Endothelial cell of umbilical vein (primary cell): ENCODE measurements at regions not wholly inside any gene's neighbourhood (a gene's known extent, or its start where the extent isn't known, plus 50 kb on each side); places are given as distances from the start of the nearest gene placed in this dataset.
"Not testable (repeated sequence)": the region's sequence is repeated elsewhere in the genome, so short reads cannot be mapped to it uniquely, and the experiment has no call there.

Experiments
- BruUV-seq: library from RNA; stranded (reverse); fragments of 400-500 nt; replicated peaks from 2 replicates; lab custom pipeline; 2021; lab: Mats Ljungman, UMichigan
- CTCF ChIA-PET: fragments of 300-600, 350-600 bp; sonication (Branson Sonifier 250); formaldehyde crosslinking; loops from one replicate; lab custom pipeline; 2021; ENCODE audit warnings: antibody characterized with exemption, inconsistent platforms; lab: Charles Lee
- POLR2A ChIA-PET: fragments of 300-600, 350-600 bp; sonication (Branson Sonifier 250); formaldehyde crosslinking; loops from one replicate; lab custom pipeline; 2021; ENCODE audit warnings: antibody characterized with exemption, inconsistent platforms; lab: Charles Lee
- DNase-seq: peaks from one replicate; pipeline ENCODE4 v3.0.0-alpha.2; 2011; ENCODE audit warnings: low read depth, low spot score
- FAIRE-seq: peaks from 2 replicates; lab custom pipeline; 2011; peaks lifted over from hg19 to GRCh38; lab: Jason Lieb, UNC
- H2AFZ ChIP-seq: 2 replicates; pipeline ENCODE4 v1.6.0; 2012; ENCODE audit warnings: low read depth, low read length, control low read depth, inconsistent platforms
- H3K27ac ChIP-seq: 2 replicates; pipeline ENCODE4 v1.5.1; 2011; ENCODE audit warnings: low read depth, mild to moderate bottlenecking, control low read depth, low read length, moderate library complexity; ENCODE audit not compliant: insufficient read depth
- H3K27me3 ChIP-seq, 2 experiments: 2 replicates each; pipeline versions ENCODE4 v1.6.0 to v1.6.1; 2011; ENCODE audit warnings: low read length in 2 of 2, mixed read lengths in 1 of 2; ENCODE audit not compliant: control insufficient read depth in 2 of 2, insufficient read depth in 2 of 2
- H3K36me3 ChIP-seq, 2 experiments: 2 replicates in 1 of 2; 3 replicates in 1 of 2; pipeline ENCODE4 v1.5.1; 2011; ENCODE audit warnings: low read length in 2 of 2, mild to moderate bottlenecking in 1 of 2, moderate library complexity in 1 of 2; ENCODE audit not compliant: control insufficient read depth in 2 of 2, insufficient read depth in 2 of 2; ENCODE audit errors: extremely low read depth in 1 of 2
- H3K4me1 ChIP-seq: 3 replicates; pipeline ENCODE4 v1.5.1; 2011; ENCODE audit warnings: mild to moderate bottlenecking, low read length; ENCODE audit not compliant: control insufficient read depth, insufficient read depth; ENCODE audit errors: extremely low read depth
- H3K4me2 ChIP-seq: 2 replicates; pipeline ENCODE4 v1.6.1; 2011; ENCODE audit warnings: low read length, control low read depth, mixed read lengths; ENCODE audit not compliant: insufficient read depth
- H3K4me3 ChIP-seq, 3 experiments: fragments of 200-600 bp in 1 of 3; sonication (generic), shearing (Covaris generic) in 1 of 3; replicated peaks in 1 of 3; 2 replicates each; pipeline ENCODE4 v1.5.1; 2011 to 2016; ENCODE audit warnings: control low read depth in 3 of 3, low read length in 3 of 3, mild to moderate bottlenecking in 2 of 3, inconsistent platforms in 1 of 3, low read depth in 1 of 3, moderate library complexity in 1 of 3; ENCODE audit not compliant: insufficient read depth in 1 of 3
- H3K79me2 ChIP-seq: 2 replicates; pipeline ENCODE4 v1.6.0; 2012; ENCODE audit warnings: low read length, inconsistent platforms; ENCODE audit not compliant: control insufficient read depth, insufficient read depth
- H3K9ac ChIP-seq: replicated peaks from 2 replicates; pipeline ENCODE3; 2011; ENCODE audit warnings: low read length, control low read depth; ENCODE audit not compliant: insufficient read depth; ENCODE audit errors: extremely low read depth
- H3K9me1 ChIP-seq: replicated peaks from 3 replicates; pipeline ENCODE4 v1.6.0; 2011; ENCODE audit warnings: mild to moderate bottlenecking, low read length; ENCODE audit not compliant: control insufficient read depth, insufficient read depth; ENCODE audit errors: extremely low read depth
- H3K9me3 ChIP-seq: replicated peaks from 2 replicates; pipeline ENCODE4 v1.5.1; 2012; ENCODE audit warnings: low read length, inconsistent platforms; ENCODE audit not compliant: control insufficient read depth, insufficient read depth
- H4K20me1 ChIP-seq: replicated peaks from 2 replicates; pipeline ENCODE3; 2011; ENCODE audit warnings: mild to moderate bottlenecking, low read length; ENCODE audit not compliant: control insufficient read depth, insufficient read depth; ENCODE audit errors: extremely low read depth
- GATA2 ChIP-seq: IDR thresholded peaks from 2 replicates; pipeline ENCODE4 v1.7.0; 2011; ENCODE audit warnings: low read depth, mild to moderate bottlenecking, moderate library complexity, mixed read lengths, low read length; ENCODE audit not compliant: insufficient read length, insufficient read depth
- MAX ChIP-seq: IDR thresholded peaks from 2 replicates; pipeline ENCODE4 v1.6.1; 2011; ENCODE audit not compliant: insufficient read depth, insufficient read length
- MYC ChIP-seq: IDR thresholded peaks from one replicate; pipeline ENCODE4 v1.6.1; 2011; ENCODE audit warnings: mild to moderate bottlenecking, low read depth, low read length
- POLR2A ChIP-seq: IDR thresholded peaks from 2 replicates; pipeline ENCODE4 v1.6.1; 2012; ENCODE audit warnings: low read depth, mild to moderate bottlenecking, control low read depth, low read length
- dilution Hi-C: fragments of 300-500 bp; cut with MboI; formaldehyde crosslinking; loops from one replicate; pipeline ENCODE4 v1.15.0; 2019; ENCODE audit warnings: low sequenced_read_pairs; ENCODE audit not compliant: extremely low pct_ligation_motif_present
- intact Hi-C: fragments of 100-400 bp; cut with micrococcal nuclease; formaldehyde crosslinking; loops from one replicate; pipeline ENCODE4 v1.10.0; 2022

GRCh38 chr15:63448266-63448665, 56.1 kb upstream of the USP3 start:
- intact Hi-C loops = no loop called here
- Histone ChIP-seq H3K4me3 (no peak overlapping the region), H4K20me1 (no peaks in the 10 kb centered on the region), H2AFZ (no peak overlapping the region), H3K9me1 (no peaks in the 10 kb centered on the region), H3K79me2 (no peaks in the 10 kb centered on the region), H3K27me3 (peaks cover 5 to 8% of the 10 kb centered on the region in 2 experiments), H3K9me3 (no peaks in the 10 kb centered on the region), H3K27ac (no peak overlapping the region), H3K4me2 (no peak overlapping the region), H3K36me3 (no peaks in the 10 kb centered on the region), H3K4me1 (no peaks in the 10 kb centered on the region), H3K9ac (no peak overlapping the region)
- FAIRE-seq (no peak), DNase-seq (no peak)
- ChIA-PET POLR2A (no interaction called here), CTCF (interaction anchor here (1.2 to 1.4 kb wide), 2 partner anchors 19 to 160 kb away, joined by 3 to 6 read pairs; no protein-coding TSS in a partner anchor)
- no TSS peak for BruUV-seq
- dilution Hi-C loops = no loop called here
- TF ChIP-seq POLR2A (no peak), MAX (no peak), MYC (no peak), GATA2 (no peak)

DNA sequence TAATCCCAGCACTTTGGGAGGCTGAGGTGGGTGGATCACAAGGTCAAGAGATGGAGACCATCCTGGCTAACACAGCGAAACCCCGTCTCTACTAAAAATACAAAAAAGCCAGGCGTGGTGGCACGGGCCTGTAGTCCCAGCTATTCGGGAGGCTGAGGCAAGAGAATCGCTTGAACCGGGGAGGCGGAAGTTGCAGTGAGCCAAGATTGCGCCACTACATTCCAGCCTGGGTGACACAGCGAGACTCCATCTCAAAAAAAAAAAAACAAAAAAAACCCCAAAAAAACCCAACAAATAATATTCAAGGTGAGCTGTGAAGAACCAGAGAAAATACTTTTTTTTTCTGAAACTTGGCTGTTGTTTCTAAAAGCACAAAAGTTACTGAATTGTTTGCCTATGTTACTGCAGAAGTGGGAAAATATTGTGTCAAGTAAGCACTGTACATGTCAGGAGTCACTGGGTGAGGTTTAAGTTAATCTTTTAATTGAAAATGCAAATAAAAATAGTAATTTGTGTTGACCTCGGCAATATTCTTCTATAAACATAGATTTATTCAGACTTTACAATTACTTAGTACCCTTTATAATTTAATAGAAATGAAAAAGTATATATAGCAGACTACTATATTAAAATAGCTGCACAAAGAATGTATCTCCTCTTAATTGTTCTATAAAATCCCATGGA, 55.4 kb upstream of the USP3 start:
- H3K4me1 ChIP-seq, H3K9ac ChIP-seq, H3K79me2 ChIP-seq, dilution Hi-C loops, BruUV-seq, POLR2A ChIA-PET, DNase-seq, H3K4me2 ChIP-seq, H2AFZ ChIP-seq, H4K20me1 ChIP-seq, H3K27me3 ChIP-seq, H3K36me3 ChIP-seq, H3K4me3 ChIP-seq, H3K9me1 ChIP-seq, H3K9me3 ChIP-seq, H3K27ac ChIP-seq, intact Hi-C loops: not testable (repeated sequence)
- CTCF ChIA-PET = interaction anchor here (1.4 kb wide), 1 partner anchor 18 kb away, joined by 6 read pairs; no protein-coding TSS in a partner anchor
- peak; percentile 15 for FAIRE-seq
